ENCODE measurements at regions not wholly inside any gene's neighbourhood (a gene's known extent, or its start where the extent isn't known, plus 50 kb on each side); places are given as distances from the start of the nearest gene placed in this dataset.

DNA sequence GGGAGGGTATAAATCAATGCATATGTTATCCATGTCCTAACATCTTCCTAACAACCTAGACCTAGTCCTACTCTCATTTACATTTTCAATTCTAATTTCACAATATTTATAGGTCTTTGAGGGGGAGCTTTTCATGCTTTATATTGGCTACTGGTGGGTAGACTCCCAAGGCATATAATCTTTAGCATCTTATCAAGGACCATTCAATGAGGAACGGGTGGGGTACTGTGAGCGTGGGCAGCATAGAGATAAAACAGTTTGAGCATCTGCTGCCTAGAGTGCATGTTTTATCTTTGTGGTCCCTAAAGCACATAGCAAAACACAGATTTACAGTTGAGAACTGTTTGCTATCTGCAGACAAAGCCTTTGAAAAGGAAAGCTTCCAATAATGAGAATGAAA, 427.6 kb upstream of the WWC1 start:
- no peak for DNase-seq (ENCODE audit: low read depth)

- no peak for DNase-seq (ENCODE audit: low read depth)
These were observed 426.6 kb upstream of the WWC1 start for GRCh38 chr5:167864801-167865200.

DNA sequence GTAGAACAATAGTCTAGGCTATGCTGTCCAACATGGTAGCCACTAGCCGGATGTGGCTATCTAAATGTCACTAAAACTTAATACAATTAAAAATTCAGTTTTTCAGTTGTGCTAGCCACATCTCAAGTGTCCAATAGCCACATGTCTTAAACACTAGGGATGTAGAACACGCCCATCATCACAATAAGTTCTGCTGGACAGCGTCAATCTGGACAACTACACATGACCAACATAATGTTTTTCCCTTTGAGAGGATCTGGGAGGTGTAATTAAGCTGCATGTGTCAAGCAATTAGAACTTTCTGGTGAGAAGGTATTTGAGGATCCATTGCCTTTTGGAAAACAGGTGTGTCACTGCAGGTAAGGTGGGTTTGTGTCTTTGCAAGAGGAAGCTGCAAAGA, 424.6 kb upstream of the WWC1 start:
- DNase-seq (ENCODE audit: low read depth) = no peak

GRCh38 chr5:167867281-167867680, 424.2 kb upstream of the WWC1 start:
- no peak for DNase-seq (ENCODE audit: low read depth)

GRCh38 chr5:167869125-167869524, 422.3 kb upstream of the WWC1 start:
- no peak for DNase-seq (ENCODE audit: low read depth)

DNA sequence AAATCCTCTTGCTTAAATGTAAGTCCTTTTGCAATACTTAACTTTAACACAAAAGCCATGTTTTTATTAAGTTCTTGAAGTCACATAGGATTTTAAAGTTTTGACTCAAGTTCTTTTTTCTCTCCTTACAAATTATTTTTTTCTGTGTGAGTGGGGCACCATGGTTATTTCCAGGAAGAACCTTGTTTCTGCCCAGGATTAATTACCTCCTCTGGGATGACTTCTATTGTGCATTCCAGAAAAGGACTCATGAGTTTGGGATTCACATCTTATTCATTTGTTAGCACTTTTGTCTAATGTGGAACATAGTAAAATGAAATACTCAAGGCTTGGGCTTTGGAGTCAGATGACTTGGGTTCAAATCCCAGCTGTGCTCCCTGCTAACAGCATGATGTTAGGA, 421.4 kb upstream of the WWC1 start:
- no peak for DNase-seq (ENCODE audit: low read depth)

DNA sequence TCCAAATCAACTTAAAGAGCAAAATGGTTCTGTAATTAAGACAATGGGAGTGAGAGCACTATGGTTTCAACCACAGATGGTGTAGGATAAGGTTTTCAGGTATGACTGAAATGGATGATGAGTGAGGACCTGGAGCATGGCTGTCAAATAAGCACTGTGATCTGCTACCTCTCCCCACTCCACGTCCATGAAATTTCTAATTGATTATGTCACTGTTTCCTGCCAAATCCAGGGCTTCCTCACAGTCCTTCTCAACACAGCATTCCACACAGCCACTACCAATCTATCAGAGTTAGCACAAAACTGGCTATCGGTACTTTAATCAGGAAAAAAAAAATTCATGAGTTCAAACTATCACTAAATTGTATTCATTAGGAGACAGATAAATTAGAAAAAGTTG, 420.4 kb upstream of the WWC1 start:
- DNase-seq (ENCODE audit: low read depth) = no peak

GRCh38 chr5:167872791-167873190, 418.7 kb upstream of the WWC1 start:
- DNase-seq (ENCODE audit: low read depth) = no peak

GRCh38 chr5:167877114-167877722, 414.2 kb upstream of the WWC1 start:
- DNase-seq (ENCODE audit: low read depth) = no peak

GRCh38 chr5:167877924-167878323, 413.5 kb upstream of the WWC1 start:
- no peak for DNase-seq (ENCODE audit: low read depth)

DNA sequence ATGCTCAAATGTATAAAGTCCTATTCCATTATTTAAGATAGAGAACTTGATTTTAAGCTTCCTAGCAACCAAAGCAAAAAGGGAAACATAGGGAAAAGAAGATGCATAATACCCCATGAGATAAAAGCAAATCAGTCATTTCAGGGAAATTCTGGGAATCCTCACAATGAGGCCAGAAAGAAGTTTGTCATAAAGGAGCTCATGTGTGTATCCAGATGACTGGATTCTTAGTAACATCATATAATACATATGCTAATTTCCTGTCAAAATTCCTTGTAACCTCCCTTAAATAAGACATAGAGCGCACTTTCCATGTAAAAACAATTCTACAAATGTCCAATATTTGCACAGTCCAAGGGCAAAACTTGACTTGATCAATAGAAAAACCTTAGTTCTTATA, 411.0 kb upstream of the WWC1 start:
- no peak for DNase-seq (ENCODE audit: low read depth)

- no peak for DNase-seq (ENCODE audit: low read depth)
These were observed 410.4 kb upstream of the WWC1 start for GRCh38 chr5:167881041-167881440.

DNA sequence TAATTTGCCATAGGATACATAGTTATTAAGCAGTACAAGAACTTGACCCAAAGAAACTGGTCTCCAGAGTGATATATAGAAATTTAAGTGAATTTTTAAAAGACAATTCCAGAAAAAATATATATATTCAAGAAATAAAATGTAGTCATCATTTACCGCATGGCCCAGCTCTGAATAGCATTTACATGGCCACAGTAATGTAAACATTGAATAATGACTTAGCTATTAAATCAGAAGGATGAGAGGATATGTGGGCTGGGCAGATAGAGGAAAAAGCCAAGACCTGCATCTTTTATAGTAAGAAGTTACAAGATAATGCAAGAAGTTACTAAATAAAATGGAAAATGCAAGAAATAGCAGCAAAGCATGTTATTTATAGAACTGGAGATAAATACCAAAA, 405.2 kb upstream of the WWC1 start:
- DNase-seq (ENCODE audit: low read depth) = no peak

DNA sequence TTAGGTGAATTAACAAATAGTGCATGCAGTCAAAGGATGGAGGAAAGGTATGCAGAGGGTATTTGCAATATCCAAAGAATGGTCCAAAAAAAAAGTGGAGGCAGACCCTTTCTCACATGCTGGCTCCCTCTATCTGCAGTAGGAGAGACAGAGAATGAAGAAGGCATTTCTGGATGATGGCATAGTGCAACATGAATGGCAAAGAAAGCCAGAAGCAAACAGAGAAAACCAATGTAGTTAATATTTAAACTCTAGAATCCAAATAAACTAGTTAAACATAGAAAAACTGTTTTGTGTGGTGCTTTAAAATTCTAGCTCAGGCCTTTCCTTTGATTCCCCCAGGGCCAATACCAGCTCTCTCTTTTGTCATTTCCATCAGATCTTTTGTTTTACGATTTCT, 403.1 kb upstream of the WWC1 start:
- no peak for DNase-seq (ENCODE audit: low read depth)

DNA sequence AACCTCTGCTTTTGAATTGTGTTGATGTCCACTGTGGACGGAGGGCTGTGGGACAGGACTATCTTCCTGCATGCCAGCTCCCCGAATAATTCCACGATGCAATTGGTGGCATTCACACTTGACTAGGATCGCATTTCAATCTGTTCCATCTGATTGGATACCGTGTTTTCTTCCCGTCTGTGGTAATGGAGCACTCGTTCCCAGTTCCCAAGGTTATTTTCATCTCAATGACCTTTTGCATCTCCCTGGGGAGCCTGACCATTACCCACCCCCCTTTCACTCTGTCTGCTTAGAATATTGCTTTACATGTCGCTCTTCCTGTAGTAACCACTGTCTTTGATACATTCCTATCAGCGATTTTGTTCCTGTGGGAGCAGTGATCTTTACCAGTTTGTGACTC, 402.2 kb upstream of the WWC1 start:
- no peak for DNase-seq (ENCODE audit: low read depth)

DNA sequence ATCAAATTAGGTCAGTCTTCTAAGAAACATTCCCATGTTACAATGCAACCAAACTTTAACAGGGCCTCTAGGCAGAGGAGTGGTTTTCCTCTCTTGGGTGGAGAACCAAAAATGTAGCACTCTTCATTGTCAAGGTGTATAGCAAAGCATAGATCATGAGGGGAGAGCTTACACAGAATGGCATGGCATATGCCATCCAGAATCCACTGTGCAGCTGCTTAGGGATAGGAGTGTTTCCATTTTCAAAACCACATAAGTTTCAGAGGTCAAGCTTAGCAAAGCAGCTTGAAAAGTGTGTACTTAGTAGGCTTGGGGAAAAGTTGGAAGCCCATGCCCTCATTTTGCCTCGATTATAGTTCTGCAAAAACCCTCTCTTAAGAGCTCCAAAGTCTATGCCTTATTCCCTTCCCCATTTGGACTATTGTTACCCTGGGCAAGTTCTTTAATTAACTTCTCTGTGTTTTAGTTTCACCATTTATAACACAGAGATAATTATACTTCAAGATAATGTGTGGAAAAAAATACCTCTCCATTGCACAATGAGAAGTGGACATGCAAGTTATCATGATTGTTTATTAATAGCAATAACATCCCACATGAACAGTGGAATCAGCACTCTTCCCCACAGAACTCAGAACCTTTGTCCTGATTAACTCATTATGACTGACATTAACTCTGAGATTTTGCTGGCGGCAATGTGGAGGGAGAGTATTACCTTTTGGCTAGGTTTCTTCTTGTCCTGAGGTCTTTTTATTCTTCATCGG, 398.9 kb upstream of the WWC1 start:
- no peak for DNase-seq (ENCODE audit: low read depth)

- no peak for DNase-seq (ENCODE audit: low read depth)
These were observed 398.2 kb upstream of the WWC1 start for GRCh38 chr5:167893271-167893670.

DNA sequence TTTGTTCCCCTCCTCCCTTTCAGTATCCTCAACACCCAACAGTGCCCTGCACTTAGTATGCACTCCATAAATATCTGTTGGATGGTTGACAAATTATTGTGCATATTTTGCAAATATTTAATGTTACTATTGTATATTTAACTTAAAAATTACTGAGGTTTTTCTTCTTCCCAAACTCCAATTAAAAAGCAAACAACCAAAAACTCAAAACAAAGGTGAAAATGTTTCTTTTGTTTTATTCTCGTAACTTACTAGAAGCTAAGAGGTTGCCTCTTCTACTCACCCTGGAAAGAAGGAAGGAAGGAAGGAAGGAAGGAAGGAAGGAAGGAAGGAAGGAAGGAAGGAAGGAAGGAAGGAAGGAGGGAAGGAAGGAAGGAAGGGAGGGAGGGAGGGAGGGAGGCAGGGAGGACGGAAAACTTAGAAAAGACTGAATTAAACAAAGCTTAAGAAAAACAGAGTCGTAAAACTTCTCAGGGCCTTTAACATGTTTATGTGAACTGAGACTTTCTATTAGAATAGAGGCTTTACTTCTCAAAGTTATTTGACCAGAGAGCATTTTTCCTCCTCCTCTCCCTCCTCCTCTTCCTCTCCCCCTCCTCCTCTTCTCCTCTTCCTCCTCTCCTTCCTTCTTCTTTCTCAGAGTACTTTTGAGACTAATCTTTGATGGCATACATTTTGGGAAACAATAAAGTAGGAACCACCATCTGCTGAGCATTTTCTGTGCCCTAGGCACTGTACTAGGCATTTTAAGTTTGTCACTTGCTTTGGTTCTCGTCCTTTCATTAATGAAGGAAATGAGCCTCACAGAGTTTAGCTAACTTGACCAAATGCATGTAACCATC, 396.6 kb upstream of the WWC1 start:
- no peak for DNase-seq (ENCODE audit: low read depth)

GRCh38 chr5:167895899-167896659, 395.4 kb upstream of the WWC1 start:
- DNase-seq (ENCODE audit: low read depth) = no peak

GRCh38 chr5:167896814-167897213, 394.6 kb upstream of the WWC1 start:
- no peak for DNase-seq (ENCODE audit: low read depth)

DNA sequence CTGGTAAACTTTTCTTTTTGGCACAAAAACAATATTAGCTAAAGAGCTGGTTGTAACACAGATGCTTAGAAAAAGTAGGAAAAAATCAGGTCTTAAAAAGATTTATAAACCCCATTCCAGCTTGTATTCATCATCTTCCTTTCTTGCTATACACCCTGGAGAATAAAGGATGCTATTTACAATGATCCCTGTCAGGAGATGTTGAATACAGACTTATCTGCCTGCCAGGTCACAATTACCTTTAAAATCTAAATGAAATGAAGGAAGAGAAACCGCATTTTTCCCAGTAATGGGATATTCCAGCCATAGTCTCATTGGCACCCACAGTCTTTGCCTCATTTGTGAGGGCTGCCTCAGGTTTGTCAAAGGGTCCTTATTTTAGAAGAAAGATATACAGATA, 394.1 kb upstream of the WWC1 start:
- DNase-seq (ENCODE audit: low read depth) = no peak

Data from LHCN-M2 (cell line).